ENCODE measurements at regions not wholly inside any gene's neighbourhood (a gene's known extent, or its start where the extent isn't known, plus 50 kb on each side); places are given as distances from the start of the nearest gene placed in this dataset.
"Not testable (repeated sequence)": the region's sequence is repeated elsewhere in the genome, so short reads cannot be mapped to it uniquely, and the experiment has no call there.

DNA sequence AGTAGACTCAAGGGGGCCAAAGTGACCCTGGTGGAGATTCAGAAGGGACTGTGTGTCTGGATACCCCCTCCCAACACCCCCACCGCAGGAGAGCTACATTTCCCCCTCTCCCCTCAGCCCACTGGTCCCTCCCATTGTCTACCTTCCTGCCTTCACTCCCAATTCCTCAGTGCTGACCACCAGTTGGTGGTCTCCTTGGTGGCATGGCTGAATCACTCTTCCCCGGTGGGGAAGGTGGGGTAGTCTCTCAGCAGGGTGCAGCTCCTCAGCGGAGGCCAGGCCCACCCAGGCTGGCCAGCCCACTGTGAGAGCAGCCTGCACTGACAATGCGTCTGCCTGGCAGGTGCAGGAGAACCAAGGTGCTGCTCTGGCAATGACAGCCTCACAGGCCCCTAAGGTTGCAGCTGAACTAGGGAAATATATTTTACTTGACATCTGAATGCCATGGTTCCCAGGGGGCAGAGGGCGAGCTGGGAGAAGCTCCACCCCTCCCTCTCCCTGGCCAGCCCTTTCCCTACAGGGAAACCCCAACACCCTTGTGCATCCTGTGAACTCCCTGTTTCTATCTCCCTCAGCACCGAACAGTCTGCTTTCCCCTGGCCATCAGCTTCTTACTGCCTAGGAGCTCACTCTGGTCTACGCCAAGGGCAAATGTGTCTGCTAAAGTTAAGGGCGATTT lies 62.6 kb upstream of the PAX8 start:
- no peak for DNase-seq (ENCODE audit: low read depth)
- no peak overlapping the region for H3K4me3 ChIP-seq (ENCODE audit: control insufficient read depth, low read depth, low read length)
- TF ChIP-seq, protein P1, sequence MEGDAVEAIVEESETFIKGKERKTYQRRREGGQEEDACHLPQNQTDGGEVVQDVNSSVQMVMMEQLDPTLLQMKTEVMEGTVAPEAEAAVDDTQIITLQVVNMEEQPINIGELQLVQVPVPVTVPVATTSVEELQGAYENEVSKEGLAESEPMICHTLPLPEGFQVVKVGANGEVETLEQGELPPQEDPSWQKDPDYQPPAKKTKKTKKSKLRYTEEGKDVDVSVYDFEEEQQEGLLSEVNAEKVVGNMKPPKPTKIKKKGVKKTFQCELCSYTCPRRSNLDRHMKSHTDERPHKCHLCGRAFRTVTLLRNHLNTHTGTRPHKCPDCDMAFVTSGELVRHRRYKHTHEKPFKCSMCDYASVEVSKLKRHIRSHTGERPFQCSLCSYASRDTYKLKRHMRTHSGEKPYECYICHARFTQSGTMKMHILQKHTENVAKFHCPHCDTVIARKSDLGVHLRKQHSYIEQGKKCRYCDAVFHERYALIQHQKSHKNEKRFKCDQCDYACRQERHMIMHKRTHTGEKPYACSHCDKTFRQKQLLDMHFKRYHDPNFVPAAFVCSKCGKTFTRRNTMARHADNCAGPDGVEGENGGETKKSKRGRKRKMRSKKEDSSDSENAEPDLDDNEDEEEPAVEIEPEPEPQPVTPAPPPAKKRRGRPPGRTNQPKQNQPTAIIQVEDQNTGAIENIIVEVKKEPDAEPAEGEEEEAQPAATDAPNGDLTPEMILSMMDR (IDR thresholded peaks at IDR 0.05; ENCODE audit: control insufficient read depth, insufficient read depth, low read depth, low read length, missing control alignments) = no peak

DNA sequence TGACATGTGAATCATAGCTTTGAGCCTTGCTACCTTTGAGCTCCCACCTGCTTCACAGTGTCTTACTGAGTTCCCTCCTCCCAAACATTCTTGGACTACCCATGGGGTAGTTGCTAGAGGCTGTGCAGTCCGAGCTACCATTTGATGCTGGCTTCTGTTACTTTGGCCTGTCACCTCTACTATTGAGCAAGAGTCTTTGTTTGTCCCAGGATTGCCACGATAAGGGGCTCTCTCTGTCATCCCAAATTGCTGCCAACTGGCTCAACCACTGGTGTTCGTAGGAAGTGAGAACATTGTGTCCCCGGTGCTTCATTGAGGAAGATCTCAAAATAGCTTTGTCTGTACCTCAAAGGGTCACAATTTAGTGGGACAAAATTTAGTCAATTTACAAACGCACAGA lies 59.1 kb upstream of the PAX8 start:
- H3K4me3 ChIP-seq (ENCODE audit: control insufficient read depth, low read depth, low read length) = no peak overlapping the region
- TF ChIP-seq, protein P1 (IDR thresholded peaks at IDR 0.05; ENCODE audit: control insufficient read depth, insufficient read depth, low read depth, low read length, missing control alignments) = no peak
- no peak for DNase-seq (ENCODE audit: low read depth)

DNA sequence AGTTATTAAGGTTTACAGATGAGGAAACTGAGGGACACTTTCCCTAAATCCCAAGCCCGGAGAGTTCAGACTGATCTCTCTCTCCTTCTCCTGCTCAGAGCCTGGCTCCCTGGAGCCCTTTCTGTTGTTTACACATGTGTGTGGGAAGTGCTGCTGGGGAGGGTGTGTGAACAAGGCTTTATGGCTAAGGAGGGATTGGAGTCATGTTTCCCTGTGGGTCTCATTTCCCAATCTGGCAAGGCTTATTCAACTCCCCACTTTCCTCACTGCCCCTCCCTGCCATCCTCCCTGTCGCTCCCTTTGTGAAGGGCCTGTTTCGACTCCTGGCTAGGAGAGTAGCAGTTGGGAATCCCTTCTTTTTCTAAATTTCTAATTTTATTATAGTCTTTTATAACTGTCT lies 57.3 kb upstream of the PAX8 start:
- not testable (repeated sequence) for H3K4me3 ChIP-seq (ENCODE audit: control insufficient read depth, low read depth, low read length)

DNA sequence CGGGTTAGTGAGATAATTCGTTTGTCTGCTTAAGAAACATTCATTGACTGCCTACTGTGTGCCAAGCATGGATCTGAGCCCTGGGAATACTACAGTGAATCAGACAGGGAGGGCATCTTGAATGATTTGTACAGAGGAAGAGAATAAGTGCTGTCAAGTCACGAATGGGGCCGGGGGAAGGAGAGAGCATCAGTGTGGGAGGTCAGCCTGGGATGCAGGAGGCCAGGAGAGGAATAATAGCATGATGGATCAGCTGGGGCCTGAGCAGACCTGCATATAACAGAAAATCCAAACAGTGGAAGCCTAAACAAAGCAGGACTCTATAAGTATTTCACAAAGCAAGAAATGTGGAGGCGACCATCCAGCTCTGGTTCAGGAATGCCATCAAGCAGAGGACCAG lies 55.4 kb upstream of the PAX8 start:
- H3K4me3 ChIP-seq (ENCODE audit: control insufficient read depth, low read depth, low read length) = no peak overlapping the region
- TF ChIP-seq, protein P1 (IDR thresholded peaks at IDR 0.05; ENCODE audit: control insufficient read depth, insufficient read depth, low read depth, low read length, missing control alignments) = no peak
- no peak for DNase-seq (ENCODE audit: low read depth)

More for the DNA sequence above, 57.3 kb upstream of the PAX8 start:
- DNase-seq (ENCODE audit: low read depth) = peak; percentile 56

DNA sequence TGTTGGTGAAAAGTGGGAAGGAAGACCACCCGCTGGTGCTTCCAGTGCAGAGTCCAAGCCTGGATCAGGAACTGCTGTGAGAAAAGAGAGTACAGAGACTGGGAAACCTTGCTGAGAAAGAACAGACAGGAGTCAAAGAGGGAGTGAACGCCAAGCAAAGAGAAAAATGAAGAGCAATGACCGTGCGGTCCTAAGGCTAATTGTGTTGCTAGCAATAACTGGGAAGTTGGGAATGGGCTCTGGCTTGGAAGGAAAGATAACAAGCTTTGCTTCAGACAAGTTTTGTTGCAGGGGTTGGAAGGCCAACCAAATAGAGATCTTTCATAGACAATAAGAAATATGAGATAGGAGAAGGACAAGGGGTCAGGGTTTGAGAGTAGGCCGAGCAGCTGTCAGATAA lies 55.0 kb upstream of the PAX8 start:
- not testable (repeated sequence) for H3K4me3 ChIP-seq (ENCODE audit: control insufficient read depth, low read depth, low read length); DNase-seq (ENCODE audit: low read depth)

DNA sequence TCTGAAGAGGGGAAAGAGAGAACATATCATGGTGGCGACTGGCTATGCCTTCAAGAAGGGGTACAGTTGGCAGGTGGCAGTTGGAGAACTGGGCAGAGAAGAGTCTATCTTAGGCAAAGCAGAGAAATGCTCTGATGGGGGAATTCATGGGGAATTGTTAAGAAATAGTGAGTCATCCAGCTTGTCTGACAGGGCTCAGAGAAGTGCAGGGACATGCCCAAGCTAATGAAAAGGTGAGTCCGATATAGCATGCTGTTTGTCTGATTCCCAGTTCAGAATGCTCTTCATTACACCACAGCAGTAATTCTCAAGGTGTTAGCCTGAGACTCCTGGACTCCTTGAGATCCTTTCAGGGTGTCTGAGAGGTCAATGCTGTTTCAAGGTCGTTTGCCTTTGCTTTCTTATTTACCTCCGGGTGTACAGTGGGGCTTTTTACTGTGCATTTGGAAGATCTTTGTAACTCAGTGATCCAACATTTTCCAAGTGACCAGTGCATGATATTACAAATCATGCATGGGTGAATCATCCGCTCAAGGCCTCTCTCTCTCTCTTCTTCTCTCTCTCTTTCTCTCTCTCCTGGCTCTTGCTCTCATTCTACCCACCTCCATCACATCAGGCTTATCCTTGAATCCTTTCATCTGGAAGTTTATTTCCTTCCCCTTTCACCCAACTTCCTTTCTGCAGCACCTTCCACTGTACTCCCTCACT lies 51.5 kb upstream of the PAX8 start:
- not testable (repeated sequence) for DNase-seq (ENCODE audit: low read depth)

DNA sequence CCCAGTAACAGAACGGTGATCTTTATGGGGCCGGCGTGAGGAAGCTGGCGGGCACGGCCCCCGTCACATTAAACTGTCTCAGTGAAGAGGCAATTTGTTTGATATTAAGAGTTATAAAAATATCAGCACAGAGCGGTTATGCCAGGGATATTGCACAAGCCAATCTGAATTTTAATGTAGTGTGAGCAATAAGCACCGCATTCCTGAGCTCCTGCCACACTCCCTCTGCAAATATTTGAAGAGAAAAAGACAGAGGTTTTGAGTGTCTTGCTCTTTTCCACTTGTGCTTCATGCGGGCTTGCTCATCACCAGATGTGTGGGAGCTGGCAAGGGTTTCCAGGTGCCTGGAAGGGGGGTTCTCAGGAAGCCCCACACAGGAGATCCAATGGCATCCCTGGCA lies 50.3 kb upstream of the PAX8 start:
- not testable (repeated sequence) for H3K4me3 ChIP-seq (ENCODE audit: control insufficient read depth, low read depth, low read length)
- peak; percentile 59 for DNase-seq (ENCODE audit: low read depth)

More for the DNA sequence above, 51.5 kb upstream of the PAX8 start:
- H3K4me3 ChIP-seq (ENCODE audit: control insufficient read depth, low read depth, low read length) = not testable (repeated sequence)

DNA sequence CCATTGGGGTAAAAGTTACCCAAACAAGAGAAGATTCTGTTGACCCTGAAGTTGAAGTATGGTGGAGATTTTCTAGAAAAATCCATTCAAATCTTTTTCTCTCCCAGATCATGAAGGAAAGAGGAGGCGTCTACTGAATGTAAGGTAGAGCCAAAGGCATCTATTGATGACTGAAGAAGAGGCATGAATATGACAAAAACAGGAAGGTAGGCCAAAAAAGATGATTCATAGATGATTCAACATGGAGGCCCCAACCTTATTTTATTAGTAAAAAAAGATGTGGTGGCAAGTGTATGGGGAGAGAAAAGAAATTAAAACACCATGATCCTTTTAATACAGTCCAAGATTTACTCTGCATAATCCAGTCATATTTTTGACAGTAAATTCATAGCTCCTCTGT lies 49.9 kb upstream of the PAX8 start:
- DNase-seq (ENCODE audit: low read depth) = peak; percentile 25
- not testable (repeated sequence) for H3K4me3 ChIP-seq (ENCODE audit: control insufficient read depth, low read depth, low read length)
